GM03348 (cell line): ENCODE measurements at regions not wholly inside any gene's neighbourhood (a gene's known extent, or its start where the extent isn't known, plus 50 kb on each side); places are given as distances from the start of the nearest gene placed in this dataset.
"Not testable (repeated sequence)": the region's sequence is repeated elsewhere in the genome, so short reads cannot be mapped to it uniquely, and the experiment has no call there.

ENCODE experiments used
- DNase-seq: peaks from one replicate; pipeline ENCODE4 v3.0.0; 2012; ENCODE audit warnings: low spot score

- DNase-seq: no peak
These were observed 844.0 kb upstream of the FRG1 start for GRCh38 chr4:189096717-189097116.

- DNase-seq: no peak
These were observed 841.6 kb upstream of the FRG1 start for GRCh38 chr4:189098932-189099696.

- DNase-seq: no peak
These were observed 827.2 kb upstream of the FRG1 start for GRCh38 chr4:189113389-189113888.

- DNase-seq: peak; percentile 11
These were observed 823.2 kb upstream of the FRG1 start for GRCh38 chr4:189117426-189117825.

GRCh38 chr4:189121336-189121735 lies 819.3 kb upstream of the FRG1 start:
- DNase-seq: no peak

GRCh38 chr4:189124149-189124758 lies 816.4 kb upstream of the FRG1 start:
- peak; percentile 58 for DNase-seq

- no peak for DNase-seq
These were observed 815.9 kb upstream of the FRG1 start for GRCh38 chr4:189124791-189125190.

GRCh38 chr4:189126040-189126439 lies 814.6 kb upstream of the FRG1 start:
- no peak for DNase-seq

GRCh38 chr4:189128341-189128740 lies 812.3 kb upstream of the FRG1 start:
- no peak for DNase-seq

GRCh38 chr4:189129044-189129694 lies 811.5 kb upstream of the FRG1 start:
- no peak for DNase-seq

GRCh38 chr4:189131118-189131517 lies 809.6 kb upstream of the FRG1 start:
- DNase-seq: no peak

GRCh38 chr4:189136462-189136861 lies 804.2 kb upstream of the FRG1 start:
- DNase-seq: no peak

GRCh38 chr4:189143263-189143952 lies 797.3 kb upstream of the FRG1 start:
- DNase-seq: no peak

- no peak for DNase-seq
These were observed 793.4 kb upstream of the FRG1 start for GRCh38 chr4:189147005-189147929.

- not testable (repeated sequence) for DNase-seq
These were observed 785.6 kb upstream of the FRG1 start for GRCh38 chr4:189155083-189155482.

- DNase-seq: no peak
These were observed 778.4 kb upstream of the FRG1 start for GRCh38 chr4:189162073-189162789.

GRCh38 chr4:189162888-189163287 lies 777.8 kb upstream of the FRG1 start:
- DNase-seq: no peak

- DNase-seq: no peak
These were observed 764.7 kb upstream of the FRG1 start for GRCh38 chr4:189176002-189176401.

- no peak for DNase-seq
These were observed 763.5 kb upstream of the FRG1 start for GRCh38 chr4:189177130-189177529.

GRCh38 chr4:189178125-189178746 lies 762.4 kb upstream of the FRG1 start:
- no peak for DNase-seq
